Ectodermal cell (in vitro differentiated cells): ENCODE measurements at regions not wholly inside any gene's neighbourhood (a gene's known extent, or its start where the extent isn't known, plus 50 kb on each side); places are given as distances from the start of the nearest gene placed in this dataset.
"Not testable (repeated sequence)": the region's sequence is repeated elsewhere in the genome, so short reads cannot be mapped to it uniquely, and the experiment has no call there.

Source experiments
- H3K27ac ChIP-seq: 2 replicates; pipeline ENCODE4 v1.7.0; 2013; ENCODE audit warnings: mild to moderate bottlenecking, low read depth, low read length; ENCODE audit not compliant: insufficient read depth, poor library complexity, severe bottlenecking
- H3K27me3 ChIP-seq: 2 replicates; pipeline ENCODE4 v1.7.0; 2013; ENCODE audit warnings: mild to moderate bottlenecking, low read length; ENCODE audit not compliant: insufficient read depth, control insufficient read depth, poor library complexity, severe bottlenecking
- H3K36me3 ChIP-seq: one replicate; pipeline ENCODE4 v1.7.0; 2013; ENCODE audit warnings: low read length; ENCODE audit not compliant: control insufficient read depth, insufficient read depth
- H3K4me1 ChIP-seq: one replicate; pipeline ENCODE4 v1.7.0; 2013; ENCODE audit warnings: low read length; ENCODE audit not compliant: control insufficient read depth, insufficient read depth
- H3K4me3 ChIP-seq: 2 replicates; pipeline ENCODE4 v1.7.0; 2013; ENCODE audit warnings: low read depth, low read length, control low read depth; ENCODE audit not compliant: insufficient read depth
- H3K9me3 ChIP-seq: 2 replicates; pipeline ENCODE4 v1.7.0; 2013; ENCODE audit warnings: mild to moderate bottlenecking, low read length, moderate library complexity; ENCODE audit not compliant: control insufficient read depth
- WGBS, 2 experiments: methylation state at CpG; one replicate each; pipeline ENCODE4 v1.1.7; 2013; ENCODE audit warnings: missing lambda C conversion rate in 2 of 2; 5-methylcytosine and 5-hydroxymethylcytosine counted together

GRCh38 chr9:80493258-80493657 lies 921.5 kb downstream of the TLE4 start:
- no peaks in the 10 kb centered on the region for H3K9me3 ChIP-seq
- H3K27ac ChIP-seq, result no peak overlapping the region
- H3K4me3 ChIP-seq, result no peak overlapping the region
- no peaks in the 10 kb centered on the region for H3K4me1 ChIP-seq
- no peaks in the 10 kb centered on the region for H3K27me3 ChIP-seq
- no peaks in the 10 kb centered on the region for H3K36me3 ChIP-seq

GRCh38 chr9:80492221-80492620 lies 920.5 kb downstream of the TLE4 start:
- Histone ChIP-seq H3K36me3 (no peaks in the 10 kb centered on the region), H3K27ac (no peak overlapping the region), H3K9me3 (no peaks in the 10 kb centered on the region), H3K4me3 (no peak overlapping the region), H3K27me3 (no peaks in the 10 kb centered on the region), H3K4me1 (no peaks in the 10 kb centered on the region)
- 88 to 94% methylated on average over 3 of the region's 3 CpGs for WGBS, 2 experiments

GRCh38 chr9:80491086-80491696 lies 919.4 kb downstream of the TLE4 start:
- Histone ChIP-seq H3K4me1 (no peaks in the 10 kb centered on the region), H3K36me3 (no peaks in the 10 kb centered on the region), H3K9me3 (no peaks in the 10 kb centered on the region), H3K27me3 (no peaks in the 10 kb centered on the region), H3K4me3 (no peak overlapping the region), H3K27ac (no peak overlapping the region)
- 91 to 94% methylated on average over 4 of the region's 4 CpGs for WGBS, 2 experiments

GRCh38 chr9:80489329-80489728 lies 917.6 kb downstream of the TLE4 start:
- no peaks in the 10 kb centered on the region for H3K9me3 ChIP-seq
- H3K4me3 ChIP-seq, result no peak overlapping the region
- no peaks in the 10 kb centered on the region for H3K27me3 ChIP-seq
- H3K4me1 ChIP-seq, result no peaks in the 10 kb centered on the region
- 83 to 98% methylated on average over 1 to 3 of the region's 4 CpGs for WGBS, 2 experiments
- no peak overlapping the region for H3K27ac ChIP-seq
- no peaks in the 10 kb centered on the region for H3K36me3 ChIP-seq

DNA sequence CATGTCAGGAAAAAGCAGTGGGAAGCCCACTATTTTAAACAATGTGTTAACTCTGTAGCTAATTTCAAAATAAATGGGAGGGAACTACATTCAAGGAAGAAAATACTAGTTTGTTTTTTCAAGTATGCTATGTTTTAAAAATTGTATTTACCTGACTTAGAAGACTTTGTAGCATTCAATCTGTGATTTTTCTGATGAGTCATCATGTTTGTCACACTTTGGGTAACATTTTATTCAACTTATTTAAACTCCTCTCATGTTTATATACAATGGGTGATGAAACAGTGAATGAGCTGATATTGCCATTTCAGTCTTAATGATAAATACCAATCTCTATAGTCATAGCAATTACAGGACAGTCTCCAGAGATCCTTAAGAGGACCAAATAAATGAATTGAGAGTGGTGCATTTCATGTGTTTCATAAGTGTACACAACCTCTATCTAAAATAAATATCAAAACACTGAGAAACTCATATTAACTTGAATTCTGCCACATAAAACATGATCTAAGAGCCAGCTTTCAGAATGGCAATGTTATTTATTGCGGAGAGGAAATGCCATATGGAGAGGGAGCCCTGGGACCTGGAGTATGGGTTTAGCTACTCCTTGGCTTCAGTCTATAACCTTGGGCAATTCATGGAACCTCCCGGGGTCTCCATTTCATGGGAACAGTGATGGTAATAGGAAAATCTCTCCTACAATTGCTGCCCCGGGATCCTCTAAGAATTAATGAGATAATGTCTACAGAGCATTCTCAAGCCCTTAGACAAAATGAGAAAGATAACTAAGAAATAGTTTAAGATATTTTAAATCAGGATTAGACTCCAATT lies 913.9 kb downstream of the TLE4 start:
- Histone ChIP-seq H3K27me3 (no peaks in the 10 kb centered on the region), H3K36me3 (no peaks in the 10 kb centered on the region), H3K4me1 (no peaks in the 10 kb centered on the region), H3K27ac (no peak overlapping the region), H3K9me3 (no peaks in the 10 kb centered on the region), H3K4me3 (no peak overlapping the region)
- 92 to 96% methylated on average over 2 to 3 of the region's 3 CpGs for WGBS, 2 experiments

- not testable (repeated sequence) for H3K27me3 ChIP-seq, H3K27ac ChIP-seq, H3K4me3 ChIP-seq, H3K9me3 ChIP-seq, H3K4me1 ChIP-seq, H3K36me3 ChIP-seq
- WGBS, 2 experiments, result 84 to 87% methylated on average over 1 of the region's 1 CpG
Measured at GRCh38 chr9:80482251-80482650, 910.5 kb downstream of the TLE4 start.

- WGBS, 2 experiments, result 78 to 83% methylated on average over 3 of the region's 3 CpGs
- H3K27me3 ChIP-seq, result no peaks in the 10 kb centered on the region
- no peaks in the 10 kb centered on the region for H3K36me3 ChIP-seq
- H3K4me1 ChIP-seq, result no peaks in the 10 kb centered on the region
- H3K9me3 ChIP-seq, result peaks cover 3% of the 10 kb centered on the region
- no peak overlapping the region for H3K4me3 ChIP-seq
- H3K27ac ChIP-seq, result no peak overlapping the region
Measured at GRCh38 chr9:80467632-80468031, 895.9 kb downstream of the TLE4 start.

- H3K36me3 ChIP-seq, result no peaks in the 10 kb centered on the region
- peaks cover 3% of the 10 kb centered on the region for H3K9me3 ChIP-seq
- H3K4me3 ChIP-seq, result no peak overlapping the region
- H3K27me3 ChIP-seq, result no peaks in the 10 kb centered on the region
- 86 to 97% methylated on average over 2 of the region's 3 CpGs for WGBS, 2 experiments
- no peaks in the 10 kb centered on the region for H3K4me1 ChIP-seq
- H3K27ac ChIP-seq, result no peak overlapping the region
Measured at GRCh38 chr9:80465556-80465955, 893.8 kb downstream of the TLE4 start.

DNA sequence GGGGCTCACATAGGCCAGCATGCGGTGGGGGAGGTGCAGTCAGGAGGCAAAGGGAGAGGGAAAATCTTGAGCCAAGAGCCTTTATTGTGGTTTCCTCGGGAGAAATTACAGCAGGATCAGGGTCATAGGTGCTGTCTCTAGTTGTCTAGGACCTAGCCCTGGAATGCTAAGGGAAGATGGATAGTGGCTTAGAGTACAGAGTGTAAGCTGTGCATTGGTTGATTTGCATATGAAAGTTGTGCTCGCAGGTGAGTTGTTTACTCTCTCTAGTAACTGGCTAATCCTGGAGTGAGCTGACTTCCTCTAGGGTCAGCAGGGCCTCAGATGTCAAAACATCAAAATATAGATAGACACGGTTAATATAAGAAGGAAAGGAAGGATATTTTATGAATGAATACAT lies 877.7 kb downstream of the TLE4 start:
- no peak overlapping the region for H3K4me3 ChIP-seq
- no peaks in the 10 kb centered on the region for H3K27me3 ChIP-seq
- no peaks in the 10 kb centered on the region for H3K36me3 ChIP-seq
- 60 to 72% methylated on average over 3 to 4 of the region's 4 CpGs for WGBS, 2 experiments
- H3K9me3 ChIP-seq, result no peaks in the 10 kb centered on the region
- H3K27ac ChIP-seq, result no peak overlapping the region
- H3K4me1 ChIP-seq, result no peaks in the 10 kb centered on the region

DNA sequence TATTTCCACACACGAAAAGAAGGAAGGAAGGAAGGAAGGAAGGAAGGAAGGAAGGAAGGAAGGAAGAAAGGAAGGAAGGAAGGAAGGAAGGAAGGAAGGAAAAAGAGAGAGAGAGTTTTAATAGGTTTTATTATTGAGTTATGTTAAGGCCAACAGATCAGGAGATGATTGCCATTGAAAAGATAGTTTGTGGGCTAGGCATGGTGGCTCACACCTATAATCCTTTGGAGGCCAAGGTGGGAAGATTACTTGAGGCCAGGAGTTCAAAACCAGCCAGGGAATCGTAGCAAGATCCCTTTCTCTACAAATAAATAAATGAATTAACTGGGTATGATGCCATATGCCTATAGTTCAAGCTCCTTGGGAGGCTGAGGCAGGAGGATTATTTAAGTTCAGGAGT lies 877.2 kb downstream of the TLE4 start:
- WGBS, 2 experiments, result 100% methylated on average over 1 of the region's 2 CpGs; no CpG with 5 or more reads in 1 of the 2 experiments
- H3K4me1 ChIP-seq, result no peaks in the 10 kb centered on the region
- H3K36me3 ChIP-seq, result no peaks in the 10 kb centered on the region
- H3K27me3 ChIP-seq, result no peaks in the 10 kb centered on the region
- no peak overlapping the region for H3K4me3 ChIP-seq
- no peaks in the 10 kb centered on the region for H3K9me3 ChIP-seq
- no peak overlapping the region for H3K27ac ChIP-seq
